HG03135 (cell line): ENCODE measurements at regions not wholly inside any gene's neighbourhood (a gene's known extent, or its start where the extent isn't known, plus 50 kb on each side); places are given as distances from the start of the nearest gene placed in this dataset.

ENCODE experiments used
- ATAC-seq: cut with Tn5 transposase; IDR thresholded peaks from one replicate; pipeline ENCODE4 v1.9.1; 2021; ENCODE audit warnings: mild to moderate bottlenecking, moderate library complexity; ENCODE audit not compliant: unreplicated experiment

DNA sequence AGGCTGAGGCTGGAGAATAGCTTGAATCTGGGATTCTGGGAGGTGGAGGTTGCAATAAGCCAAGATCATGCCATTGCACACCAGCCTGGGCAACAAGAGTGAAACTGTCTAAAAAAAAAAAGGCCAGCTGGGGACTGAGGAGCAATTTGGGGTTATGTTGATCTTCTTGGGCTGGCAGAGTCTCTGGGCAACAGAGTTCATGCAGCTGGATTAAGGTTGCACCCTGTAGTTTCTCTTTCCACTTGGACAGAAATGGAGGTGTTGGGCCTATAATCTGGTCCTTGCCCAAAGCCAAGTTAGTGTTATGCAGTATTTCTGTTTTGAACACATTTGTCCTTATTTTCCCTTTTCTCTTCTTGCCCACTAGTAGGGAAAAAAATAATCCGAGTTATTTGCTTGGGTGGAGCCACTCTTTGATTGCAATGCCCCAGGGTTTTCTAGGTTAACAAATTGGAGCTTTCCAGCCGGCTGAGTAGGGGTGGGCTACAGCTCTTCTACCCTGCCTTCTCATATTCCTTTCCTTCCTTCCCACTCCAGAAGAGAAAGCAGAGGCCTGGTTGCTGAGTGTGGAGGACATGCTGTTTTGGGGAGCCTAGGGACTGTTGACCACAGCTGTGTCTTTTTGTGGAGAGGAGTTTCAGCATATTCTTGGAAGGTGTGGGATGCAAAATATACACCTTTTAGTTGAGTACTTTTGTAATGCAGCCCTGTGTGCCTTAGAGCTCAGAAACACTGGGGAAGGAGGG lies 213.9 kb downstream of the SOX4 start:
- no peak for ATAC-seq

DNA sequence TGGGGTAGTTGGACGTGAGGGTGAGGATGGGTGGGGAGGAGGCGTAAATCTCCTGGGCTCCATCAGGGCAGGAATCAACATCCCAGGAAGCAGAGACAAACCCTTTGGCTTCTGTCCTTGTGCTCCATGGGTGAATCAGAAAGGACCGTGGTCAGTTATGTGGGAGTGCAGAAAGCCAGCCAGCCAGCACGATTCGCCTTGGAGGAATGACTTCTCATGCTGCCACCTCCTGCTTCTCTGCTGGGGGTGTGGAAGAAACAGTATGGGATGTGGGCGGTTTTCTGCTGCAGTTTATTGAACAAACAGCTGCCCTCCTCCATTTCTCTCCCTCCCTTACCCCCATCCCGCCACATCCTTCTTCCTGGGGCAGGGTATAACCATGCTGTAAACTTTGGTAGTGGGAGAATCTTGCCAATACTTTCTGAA lies 214.5 kb downstream of the SOX4 start:
- ATAC-seq: no peak

DNA sequence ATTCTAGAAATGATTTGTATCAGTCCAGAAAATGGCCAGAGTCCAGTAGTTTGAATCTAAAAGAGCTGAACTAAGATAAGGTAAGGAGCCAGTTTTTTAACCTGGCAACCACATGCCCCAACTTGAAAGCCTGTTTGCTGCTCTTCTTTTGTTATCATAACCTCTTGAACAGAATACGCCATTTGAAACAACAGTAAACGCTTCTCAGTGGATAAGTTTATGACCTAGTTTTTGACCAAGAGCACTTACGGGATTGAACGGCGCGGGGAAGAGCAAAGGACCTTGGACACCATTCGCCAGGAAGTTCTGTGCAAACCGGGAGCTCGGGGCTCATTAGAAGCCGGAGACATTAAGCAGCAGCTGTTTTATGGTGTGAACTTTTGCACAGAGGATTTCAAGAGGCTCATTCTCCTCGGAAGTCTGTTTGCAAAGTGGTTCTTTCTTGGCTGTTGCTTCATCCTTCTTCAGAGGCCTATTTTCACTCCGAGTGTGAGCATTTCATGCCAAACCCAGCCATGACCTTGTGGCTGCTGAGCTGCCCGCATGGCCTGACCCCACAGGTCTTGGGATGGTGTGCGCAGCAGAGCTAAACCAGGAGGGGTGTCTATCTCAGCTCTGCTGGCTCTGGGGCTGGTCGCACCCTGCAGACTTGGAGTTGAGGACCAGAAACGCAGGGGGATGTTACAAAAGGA lies 215.1 kb downstream of the SOX4 start:
- ATAC-seq: no peak

DNA sequence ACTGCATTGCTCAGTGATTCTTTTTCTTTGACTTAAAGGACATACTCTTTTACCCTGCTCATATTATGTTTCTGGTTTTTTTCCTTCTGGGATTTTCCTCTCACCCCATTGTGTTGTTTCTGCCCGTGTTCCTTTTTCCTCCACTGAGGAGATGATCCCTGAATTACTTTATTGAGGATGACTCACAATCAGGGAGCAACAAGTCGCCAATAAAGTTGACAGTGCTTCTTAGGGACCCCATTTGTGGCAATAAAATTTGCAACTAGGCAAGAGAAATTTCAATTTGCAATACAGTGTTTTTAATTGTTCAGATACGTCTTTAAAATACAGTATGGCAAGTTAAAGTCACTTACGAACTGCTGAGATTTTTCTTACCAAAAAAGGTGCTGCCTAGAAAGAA lies 217.9 kb downstream of the SOX4 start:
- ATAC-seq: no peak

DNA sequence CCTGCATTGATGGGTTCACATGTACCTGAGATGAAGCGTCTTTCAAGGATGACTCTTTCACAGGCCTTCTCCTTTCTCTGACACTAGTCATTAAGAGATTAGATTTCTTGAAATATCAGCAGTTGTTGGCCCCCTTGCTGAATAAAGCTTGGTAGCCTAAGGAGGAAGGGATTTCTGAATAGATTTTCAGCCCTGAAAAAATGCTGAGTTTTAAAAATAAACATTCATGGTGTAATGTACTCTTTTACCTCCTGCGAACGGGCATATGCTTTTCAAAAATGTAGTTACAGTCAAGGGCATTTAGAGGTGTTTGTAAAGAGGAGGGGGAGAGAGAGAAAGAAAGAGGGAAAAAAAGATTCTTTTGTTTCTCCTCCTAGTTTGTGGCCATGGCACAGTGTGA lies 222.7 kb downstream of the SOX4 start:
- ATAC-seq: no peak

DNA sequence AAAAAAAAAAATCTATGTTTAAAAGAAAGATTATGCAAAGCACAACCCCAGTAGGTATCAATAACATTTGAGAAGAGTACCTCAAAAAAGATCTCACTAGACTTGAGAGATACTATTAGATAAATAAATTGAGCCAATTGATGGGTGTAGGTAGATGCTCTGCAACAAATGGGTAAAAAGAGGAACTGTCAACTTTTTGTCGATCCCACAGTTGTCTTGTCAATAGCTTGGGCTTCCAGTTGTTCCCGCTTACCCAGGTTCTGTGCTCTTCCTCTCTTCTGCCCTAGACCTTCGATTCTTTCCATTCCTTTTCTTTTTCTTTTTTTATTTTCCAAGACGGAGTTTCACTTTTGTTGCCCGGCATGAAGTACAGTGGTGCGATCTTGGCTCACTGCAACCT lies 226.9 kb downstream of the SOX4 start:
- no peak for ATAC-seq

DNA sequence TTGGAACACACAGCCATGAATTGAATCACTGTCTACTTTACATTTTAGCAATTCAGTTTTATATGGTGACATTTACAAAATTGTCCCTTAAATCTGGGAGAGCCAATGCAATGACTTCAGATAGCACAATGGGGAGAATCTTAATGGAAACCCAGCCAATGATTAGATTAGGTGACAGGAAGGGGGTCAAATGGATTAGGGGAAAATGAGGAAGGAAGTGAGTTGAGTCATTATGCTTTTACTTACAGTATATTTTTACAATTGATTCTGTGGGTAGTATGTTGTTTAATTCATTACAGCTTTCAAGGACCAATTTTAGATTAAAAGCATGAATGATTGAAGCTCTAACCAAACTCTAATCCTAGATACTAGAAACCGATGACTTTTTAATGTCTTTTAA lies 229.8 kb downstream of the SOX4 start:
- ATAC-seq: no peak

DNA sequence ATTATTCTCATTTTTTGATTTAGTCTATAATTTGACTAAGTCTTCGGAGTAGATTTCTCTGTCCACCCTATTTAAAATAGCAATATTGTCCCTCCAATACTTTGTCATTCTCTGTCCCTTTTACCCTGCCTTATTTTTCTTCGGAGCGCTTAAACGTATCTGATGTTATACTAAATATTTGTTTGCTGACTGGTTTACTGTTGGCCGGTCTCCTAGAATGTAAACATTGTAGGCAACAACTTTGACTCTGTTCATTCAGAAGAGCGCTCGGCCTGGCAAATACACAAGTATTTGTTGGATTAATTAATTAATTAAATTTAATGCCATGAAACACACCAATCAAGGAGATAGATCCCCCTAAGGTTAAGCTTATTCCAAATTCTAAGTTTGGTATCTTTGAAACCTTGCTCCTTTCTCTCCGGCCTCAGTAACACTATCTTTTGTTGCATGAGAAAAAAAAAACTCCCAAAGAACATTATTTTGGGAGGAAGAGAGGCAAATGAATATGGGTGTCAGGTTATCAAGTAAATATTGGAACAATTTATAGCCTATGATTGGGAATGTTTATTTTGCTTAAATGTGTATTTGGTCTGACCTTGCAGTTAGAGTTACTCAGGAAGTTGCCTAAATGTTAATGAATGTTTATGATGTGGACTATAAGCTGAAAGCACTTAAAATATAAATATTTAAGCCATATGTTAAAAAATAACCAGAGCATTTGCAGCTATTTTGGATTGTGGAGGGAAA lies 231.1 kb downstream of the SOX4 start:
- no peak for ATAC-seq

DNA sequence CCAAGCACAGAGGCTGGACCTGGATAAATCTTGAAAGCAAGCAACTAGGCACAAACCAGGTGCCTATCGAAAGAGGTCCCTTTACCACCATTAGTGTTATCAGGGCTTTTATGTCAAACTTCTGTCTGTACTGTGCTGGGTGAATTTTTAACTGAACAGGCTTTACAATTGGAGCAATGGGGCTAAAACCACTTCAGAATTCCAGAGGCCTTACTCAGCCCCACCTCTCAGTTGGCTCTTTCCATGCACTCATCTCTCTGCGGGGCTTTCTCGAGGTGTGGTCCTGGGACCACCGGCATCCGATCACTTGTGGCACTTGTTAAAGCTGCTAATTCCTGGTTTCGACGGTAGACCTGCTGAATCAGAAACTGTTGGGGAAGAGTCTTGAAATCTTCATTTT lies 232.5 kb downstream of the SOX4 start:
- ATAC-seq: no peak

DNA sequence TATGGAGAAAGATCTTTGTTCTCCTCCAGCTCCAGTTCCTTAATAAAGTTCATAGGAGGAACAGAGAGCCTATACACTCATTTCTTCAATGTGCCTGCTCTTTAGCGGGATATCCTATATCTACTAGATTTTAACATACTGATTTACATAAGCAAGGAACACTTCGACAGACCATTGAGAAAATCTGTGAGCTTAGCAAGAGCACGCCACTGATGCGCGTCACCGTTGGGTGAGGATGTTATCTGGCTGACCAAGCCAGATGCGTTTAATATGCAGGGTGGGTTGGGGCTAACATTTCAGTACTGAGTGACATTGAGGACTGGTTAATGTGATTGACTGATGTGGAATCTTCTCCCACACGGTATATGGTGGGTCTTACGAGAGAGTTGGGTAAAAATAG lies 233.4 kb downstream of the SOX4 start:
- no peak for ATAC-seq

DNA sequence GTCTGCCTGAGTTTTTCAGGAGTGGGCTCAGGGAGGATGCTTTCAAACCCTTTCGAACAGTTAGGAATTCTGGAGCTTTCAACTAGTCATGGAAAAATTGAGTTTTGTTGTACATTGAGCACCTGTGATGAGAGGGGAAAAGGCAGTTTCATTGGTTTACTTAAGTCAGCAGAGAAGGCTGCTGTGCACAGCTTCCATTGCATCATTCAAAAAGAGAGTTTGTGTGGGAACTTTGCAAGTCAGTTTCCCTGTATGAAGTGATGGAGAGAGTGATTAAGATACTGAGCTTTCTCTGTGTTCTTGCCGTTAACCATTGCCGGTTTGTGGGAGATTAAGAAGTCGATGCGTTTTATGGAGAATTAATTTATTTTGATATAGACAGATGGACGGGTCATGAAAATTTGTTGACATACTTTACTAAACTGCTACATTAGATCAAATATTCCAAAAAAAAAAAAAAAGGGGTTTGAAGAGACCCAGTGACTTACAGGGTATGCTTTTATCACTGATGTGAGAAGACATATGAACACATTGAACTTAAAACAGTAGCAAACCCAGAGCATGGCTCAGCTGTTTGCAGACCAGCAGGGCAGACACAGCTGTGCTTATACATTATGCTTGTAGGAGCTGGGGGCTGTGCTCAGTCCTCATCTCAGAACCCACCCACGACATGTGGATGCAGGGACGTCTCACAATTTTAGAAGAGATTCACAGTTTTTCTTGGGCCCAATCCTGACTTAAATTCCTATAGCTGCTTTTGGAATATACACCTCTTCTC lies 234.1 kb downstream of the SOX4 start:
- ATAC-seq: no peak

DNA sequence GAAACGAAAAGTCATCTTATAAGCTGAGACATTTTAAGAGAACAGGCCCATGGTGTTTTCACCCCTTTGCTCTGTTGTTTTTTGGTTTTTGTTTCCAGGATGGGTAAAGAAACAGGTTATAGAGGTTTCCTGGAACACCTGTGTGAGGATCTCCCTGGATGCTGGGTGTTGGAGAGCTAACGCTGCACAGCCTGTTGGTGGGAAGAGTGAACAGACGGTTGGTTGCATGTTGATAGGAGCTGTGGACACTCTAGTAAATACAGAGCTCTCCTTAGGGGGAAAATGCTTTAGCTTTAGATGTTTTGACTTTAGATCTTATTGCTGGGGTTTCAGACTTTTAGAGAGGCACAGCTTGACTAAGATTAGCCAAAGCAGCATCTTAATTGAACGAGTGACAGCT lies 235.2 kb downstream of the SOX4 start:
- no peak for ATAC-seq

DNA sequence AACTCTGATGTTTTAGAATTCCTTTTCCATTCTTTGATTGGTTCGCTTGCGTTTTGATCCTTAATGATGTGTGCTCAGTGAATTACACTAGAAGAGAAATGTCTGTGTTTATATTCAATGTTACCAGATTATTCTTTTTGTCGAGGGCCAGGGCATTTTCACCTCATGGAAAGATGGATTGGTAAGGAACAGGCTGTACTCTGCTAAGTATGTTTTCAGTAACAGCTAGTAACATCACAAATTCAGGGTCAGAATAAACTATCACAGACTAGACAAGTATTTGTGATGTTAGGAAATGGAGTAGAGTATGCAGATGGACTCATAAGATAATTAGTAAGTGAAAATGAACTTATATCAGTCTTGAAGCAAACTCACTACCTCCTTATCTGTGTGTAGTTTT lies 235.6 kb downstream of the SOX4 start:
- ATAC-seq: no peak

DNA sequence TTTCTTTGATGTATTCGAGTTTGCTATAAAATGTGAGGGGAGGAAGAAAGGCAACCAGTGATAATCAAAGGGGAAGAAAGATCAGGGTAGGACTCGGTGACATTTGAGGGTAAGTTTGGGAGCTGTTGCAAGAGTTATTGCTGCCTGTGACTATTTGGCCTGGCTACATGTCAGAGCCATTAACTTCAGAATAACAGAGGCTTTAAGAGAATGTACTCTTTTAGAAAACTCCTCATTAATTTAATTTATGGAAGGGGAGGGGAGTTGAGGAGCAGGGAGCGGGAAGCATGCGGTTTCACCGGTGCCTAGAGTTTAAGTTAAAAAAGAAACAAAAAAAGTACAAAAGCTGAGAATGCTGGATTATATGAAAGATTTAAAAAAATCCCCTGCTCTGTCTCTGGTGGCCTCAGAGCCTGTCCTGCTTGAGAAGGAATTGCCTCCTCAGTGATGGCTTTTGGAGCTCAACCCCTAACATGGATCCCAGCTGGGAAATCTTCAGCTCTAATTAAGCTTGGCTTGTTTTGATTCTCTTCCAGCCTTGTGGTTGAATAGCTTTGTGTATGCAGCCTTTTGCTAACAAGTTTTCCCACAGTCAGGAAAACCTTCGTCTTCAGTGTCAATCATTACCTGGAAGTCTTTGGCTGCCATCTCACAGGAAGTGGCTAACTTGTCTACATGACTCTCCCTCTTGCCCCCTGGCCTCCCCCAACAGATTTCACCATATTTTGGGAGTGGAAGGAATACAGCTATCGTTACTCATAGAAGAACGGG lies 238.2 kb downstream of the SOX4 start:
- no peak for ATAC-seq

DNA sequence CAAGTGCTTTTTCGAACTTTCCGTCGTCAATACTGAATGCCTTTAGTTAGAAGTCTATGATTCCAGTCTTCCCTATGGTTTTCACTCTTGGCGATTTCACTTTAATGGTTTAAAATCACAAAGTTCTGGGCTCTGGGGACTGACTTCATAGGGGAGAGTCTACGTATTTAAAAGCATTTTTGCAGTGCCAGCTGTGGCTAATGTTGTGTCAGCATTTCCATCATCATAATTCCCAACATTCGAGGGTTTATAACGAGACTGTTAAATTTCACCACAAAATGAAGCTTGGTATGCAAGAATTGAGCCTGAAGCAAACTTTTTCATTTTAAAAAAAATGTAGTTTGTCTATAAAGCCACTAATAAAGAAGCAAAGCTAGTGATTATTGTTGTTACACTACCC lies 242.7 kb downstream of the SOX4 start:
- ATAC-seq: no peak

DNA sequence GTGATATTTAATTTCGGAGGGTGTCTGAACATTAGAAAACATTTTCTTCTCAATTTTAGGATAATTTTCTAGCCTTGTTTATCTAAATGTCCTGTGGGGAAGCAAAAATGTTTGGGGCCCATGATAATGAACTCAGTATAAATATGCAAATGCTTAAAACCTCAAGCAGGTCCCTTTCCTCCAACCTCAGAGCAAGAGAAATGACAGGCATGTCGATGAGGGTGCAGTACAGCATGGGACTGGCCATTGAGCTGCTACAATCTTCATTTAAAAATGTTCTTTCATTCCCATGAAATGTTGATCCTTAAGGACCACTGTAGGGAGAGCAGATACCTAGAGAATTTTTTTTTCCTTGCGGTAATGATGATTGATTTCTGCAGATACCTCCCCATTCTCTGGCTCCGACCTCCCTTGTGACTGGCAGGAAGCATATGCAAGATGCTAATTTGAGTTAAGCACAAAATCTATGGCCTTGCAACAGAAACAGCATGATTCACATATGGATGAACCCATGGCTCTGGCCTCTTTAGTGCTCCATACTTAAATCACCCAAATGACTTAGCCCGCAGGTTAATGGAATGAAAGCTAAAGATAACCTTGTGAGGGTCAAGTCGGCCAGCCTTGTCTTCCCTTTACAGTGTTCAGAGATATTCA lies 243.3 kb downstream of the SOX4 start:
- ATAC-seq: no peak

DNA sequence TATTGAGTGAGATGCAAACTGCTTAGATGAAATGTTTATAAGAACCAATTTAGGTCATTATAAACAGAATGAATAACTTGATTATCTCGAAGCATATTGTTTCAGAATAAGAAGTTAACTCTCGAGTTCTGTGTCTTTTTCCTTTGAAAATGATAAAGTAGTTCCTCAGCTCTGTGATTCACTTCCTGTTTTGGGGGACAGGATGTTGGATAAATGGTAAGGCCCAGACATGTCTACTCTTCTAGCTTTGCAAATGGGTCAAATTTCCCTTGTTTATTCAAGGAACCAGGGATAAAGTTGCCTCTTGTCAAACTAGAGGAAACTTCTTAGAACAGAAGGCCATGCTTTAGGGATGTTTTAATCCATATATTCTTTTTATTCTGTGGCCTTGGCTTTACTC lies 246.9 kb downstream of the SOX4 start:
- ATAC-seq: no peak

DNA sequence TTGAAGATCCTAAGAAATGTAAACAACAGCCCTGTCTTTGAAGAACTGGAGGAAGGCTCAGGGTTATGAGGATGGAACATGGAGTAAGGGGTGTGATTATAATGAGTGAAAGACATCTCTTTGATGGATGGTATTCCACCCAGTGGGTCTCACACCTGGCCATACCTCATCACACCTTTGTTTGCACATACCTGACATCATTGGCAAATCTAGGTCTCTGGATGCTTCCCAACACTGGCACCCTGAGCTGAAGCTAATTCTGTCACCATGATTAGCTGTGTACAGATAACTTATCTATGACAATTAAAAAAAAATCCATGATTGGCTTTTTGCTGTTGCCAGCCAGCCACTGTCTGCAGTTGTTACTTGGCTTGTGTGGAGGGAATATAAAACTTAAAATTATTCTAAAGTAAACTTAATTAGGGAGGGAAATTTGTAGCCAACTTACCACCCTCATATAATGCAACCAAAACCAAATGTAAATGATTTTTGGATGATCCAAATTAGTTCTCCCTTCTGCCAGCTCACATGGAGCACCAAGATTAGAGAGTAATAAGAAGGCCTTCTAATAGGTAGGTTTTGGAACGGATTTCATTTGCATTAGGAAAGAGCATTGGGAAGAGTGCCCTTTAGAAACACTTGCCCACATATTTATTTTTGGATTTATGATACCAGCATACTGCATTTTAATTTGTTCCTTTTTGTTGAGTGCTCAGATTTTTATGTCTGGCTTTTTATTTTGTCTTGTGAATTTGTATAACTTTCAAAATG lies 249.5 kb downstream of the SOX4 start:
- ATAC-seq: no peak
